COLO668 (cell line): ENCODE measurements at regions not wholly inside any gene's neighbourhood (a gene's known extent, or its start where the extent isn't known, plus 50 kb on each side); places are given as distances from the start of the nearest gene placed in this dataset.
A peak's percentile ranks its signal among the peaks of the same experiment; 100 is the strongest.
"Not testable (repeated sequence)": the region's sequence is repeated elsewhere in the genome, so short reads cannot be mapped to it uniquely, and the experiment has no call there.

Source experiments
- DNase-seq: peaks from one replicate; lab custom pipeline; 2025; ENCODE audit not compliant: unreplicated experiment; lab: John Stamatoyannopoulos, UW

DNA sequence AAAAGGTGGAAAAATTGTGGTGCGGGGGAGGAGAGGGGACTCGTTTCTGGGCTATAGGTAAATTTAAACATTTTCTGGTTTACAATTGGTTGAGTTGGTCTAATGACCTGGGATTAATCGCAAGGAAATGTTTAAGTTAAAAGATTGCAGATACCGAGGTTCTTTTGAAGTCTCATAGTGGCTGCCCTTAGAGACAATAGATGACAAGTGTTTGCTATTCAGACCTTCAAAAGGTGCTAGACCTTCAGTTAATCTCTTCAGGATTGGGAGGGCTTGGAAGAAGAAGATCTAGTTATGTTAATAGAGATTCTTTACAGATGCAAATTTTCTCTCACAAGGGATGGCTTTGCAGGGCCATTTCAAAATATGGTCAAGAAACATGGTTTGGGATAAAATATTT, 2286.1 kb upstream of the AGA start:
- DNase-seq, result no peak

DNA sequence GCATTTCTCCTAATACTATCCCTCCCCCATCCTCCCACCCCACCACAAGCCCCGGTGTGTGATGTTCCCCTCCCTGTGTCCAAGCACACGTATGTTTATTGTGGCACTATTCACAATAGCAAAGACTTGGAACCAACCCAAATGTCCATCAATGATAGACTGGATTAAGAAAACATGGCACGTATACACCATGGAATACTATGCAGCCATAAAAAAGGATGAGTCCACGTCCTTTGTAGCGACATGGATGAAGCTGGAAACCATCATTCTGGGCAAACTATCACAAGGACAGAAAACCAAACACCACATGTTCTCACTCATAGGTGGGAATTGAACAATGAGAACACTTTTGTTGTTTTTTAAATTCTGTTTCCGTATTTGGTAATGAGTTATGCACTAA, 2294.6 kb upstream of the AGA start:
- DNase-seq, result not testable (repeated sequence)

DNA sequence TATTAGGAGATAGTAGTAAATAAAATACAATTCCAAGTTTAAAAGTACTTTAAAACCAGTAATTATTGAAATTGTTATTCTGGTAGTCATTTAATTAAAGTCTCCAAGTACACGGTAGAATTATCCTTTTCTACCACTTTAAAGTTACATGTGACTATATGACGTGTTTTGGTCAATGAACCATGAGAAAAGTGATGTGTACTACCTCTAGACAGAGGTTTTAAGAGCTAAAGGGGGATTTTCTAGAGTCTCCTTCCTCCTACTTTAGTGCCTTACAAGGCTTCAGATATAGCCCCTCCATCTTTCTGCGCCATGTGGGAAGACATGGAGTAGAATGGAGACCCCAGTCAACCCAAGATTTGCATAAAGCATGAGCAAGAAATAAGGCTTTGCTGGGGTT, 2296.6 kb upstream of the AGA start:
- DNase-seq, result no peak

GRCh38 chr4:179747218-179747910, 2305.1 kb upstream of the AGA start:
- no peak for DNase-seq

- no peak for DNase-seq
Observed at GRCh38 chr4:179748837-179749236, 2306.6 kb upstream of the AGA start.

- no peak for DNase-seq
Observed at GRCh38 chr4:179750374-179750773, 2308.1 kb upstream of the AGA start.

- no peak for DNase-seq
Observed at GRCh38 chr4:179751669-179752068, 2309.4 kb upstream of the AGA start.

DNA sequence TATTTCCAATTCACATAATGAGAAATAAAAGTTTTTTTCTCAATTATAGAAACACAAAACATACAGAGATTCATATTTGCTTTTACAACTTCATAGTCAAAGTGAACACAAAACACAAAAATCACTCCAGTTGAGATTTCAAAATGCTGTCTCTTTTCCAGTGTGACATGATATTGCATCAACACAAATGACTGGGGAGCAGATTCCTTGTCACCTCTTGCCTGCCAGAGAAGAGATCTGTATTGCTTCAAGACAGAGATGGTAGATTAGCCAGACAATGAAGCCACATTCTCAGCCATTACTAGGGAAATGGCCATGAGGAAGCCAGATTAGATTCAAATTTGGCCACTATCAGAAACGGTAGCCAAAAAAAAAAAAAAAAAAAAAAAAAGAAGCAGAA, 2313.1 kb upstream of the AGA start:
- DNase-seq, result no peak

DNA sequence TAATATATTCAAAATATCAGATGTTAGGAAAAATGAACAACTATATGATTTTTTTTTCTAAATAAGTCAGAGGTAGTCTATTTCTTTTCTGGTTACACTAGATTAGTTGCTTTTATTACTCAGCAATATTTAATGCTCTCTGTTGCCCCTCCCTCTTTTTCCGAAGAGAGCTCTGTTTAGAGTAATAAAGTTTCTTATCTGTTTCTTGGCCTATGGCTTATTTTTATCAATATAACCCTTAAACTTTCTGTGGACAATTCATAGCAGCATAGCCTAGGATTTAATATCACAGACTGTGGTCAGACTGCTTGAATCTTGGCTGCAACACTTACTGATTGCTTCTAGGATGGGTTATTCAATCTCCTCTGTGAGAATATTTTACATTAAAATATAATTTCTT, 2315.4 kb upstream of the AGA start:
- DNase-seq, result no peak

GRCh38 chr4:179762840-179763239, 2320.6 kb upstream of the AGA start:
- DNase-seq, result no peak

DNA sequence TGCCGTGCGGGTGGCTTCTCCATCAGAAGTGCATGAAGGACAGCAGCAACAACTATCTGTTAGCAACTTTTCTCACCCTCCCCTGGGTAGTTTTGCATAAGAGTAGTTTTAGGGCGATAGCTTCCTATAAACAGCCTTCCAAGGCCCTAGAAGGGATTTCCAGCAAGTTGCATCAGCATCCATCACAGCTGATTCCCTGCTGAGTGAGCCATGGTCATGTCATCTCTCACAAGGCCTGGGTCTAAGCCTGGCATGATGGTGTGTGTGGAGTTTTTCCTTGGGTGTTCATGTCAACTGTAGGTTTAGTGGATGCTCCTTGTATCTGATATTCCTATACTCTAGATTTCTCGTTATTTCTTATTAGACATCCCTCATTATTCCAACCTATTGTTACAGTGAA, 2324.7 kb upstream of the AGA start:
- no peak for DNase-seq

DNA sequence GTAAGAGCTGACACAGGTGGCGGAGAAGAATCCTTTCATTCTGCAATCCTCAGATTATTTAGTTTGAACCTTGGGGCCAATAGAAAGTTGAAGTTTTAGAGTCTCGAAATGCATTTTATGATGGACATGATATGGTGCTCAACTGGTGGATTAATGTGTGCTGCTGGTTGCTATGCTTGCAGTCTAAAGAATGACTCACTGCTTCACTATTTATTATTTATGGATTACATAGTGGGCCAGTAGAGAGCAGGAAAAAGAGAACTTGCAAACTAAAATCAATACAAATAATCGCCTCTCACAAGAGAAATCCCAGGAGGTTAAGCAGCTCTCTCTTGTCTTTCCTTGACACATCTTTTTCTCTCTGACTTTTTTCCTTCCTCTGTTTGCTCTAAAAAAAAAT, 2326.8 kb upstream of the AGA start:
- no peak for DNase-seq

DNA sequence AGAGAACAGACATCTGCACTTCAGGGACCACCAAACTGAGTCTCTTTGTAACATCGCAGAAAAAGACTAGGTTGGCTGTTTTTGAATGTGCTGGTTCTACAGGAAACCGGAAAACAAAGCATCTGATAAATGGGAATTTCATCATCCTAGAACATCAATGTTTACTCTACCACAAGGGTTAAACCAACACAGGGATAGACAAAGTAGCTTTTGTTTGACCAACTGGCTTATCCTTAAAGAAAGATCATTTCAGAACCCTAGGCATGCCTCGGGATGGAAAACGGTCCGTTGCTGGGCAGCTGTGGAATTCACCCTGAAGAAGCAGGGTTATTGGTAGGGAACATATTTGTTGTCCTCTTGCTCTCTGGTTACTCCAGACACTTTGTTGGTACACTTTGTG, 2355.5 kb upstream of the AGA start:
- no peak for DNase-seq

- DNase-seq, result no peak
Observed at GRCh38 chr4:179803857-179804256, 2361.6 kb upstream of the AGA start.

DNA sequence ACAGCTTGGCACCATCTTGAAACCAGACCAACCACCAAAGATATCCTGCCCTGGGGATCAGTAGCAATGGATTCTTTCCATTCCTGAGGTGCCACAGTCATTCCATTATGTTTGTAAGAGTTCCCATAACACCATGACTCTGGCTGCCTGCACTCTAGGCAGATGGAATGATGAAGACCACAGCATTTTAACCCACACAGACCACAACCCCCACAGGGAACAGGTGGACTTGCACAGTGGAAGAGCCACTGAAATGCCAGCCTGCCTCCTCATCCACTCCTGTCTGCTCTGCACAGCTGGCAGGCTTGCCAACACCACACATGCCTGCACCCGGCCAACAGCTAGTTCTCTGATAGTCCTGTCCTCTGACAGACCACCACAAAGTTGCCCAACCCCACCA, 2362.2 kb upstream of the AGA start:
- no peak for DNase-seq

DNA sequence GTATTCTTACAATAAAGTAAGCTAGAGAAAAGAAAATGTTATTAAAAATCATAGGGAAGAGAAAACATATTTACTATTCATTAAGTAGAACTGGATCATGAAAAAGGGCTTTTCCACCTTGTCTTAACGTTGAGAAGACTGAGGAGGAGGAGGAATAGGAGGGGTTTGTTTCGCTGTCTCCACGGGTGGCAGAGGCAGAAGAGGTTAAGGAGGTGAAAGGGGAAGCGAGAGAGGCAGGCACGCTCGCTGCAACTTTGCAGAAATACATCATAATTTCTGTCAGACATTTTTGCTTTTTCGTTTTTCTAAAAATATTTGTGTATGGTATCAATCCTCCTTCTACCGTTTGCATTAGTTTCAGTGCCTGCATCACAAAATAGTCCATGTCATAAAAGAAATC, 2375.1 kb upstream of the AGA start:
- DNase-seq, result no peak

DNA sequence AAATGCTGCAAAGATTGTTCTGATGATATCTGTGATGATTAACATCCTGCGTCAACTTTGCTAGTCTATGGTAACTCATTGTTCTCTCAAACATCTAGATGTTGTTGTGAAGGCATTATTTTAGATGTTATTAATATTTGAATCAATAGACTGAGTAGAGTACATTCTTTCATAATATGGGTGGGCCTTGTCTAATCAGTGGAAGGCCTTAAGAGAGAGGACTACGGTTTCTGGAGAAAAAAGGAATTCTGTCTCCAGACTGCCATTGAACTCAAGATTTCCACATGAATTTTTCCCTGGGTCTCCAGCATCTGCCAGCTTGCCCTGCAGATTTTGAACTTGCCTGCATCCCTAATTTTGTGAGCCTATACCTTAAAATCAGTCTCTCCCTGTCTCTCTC, 2381.1 kb upstream of the AGA start:
- DNase-seq, result no peak

DNA sequence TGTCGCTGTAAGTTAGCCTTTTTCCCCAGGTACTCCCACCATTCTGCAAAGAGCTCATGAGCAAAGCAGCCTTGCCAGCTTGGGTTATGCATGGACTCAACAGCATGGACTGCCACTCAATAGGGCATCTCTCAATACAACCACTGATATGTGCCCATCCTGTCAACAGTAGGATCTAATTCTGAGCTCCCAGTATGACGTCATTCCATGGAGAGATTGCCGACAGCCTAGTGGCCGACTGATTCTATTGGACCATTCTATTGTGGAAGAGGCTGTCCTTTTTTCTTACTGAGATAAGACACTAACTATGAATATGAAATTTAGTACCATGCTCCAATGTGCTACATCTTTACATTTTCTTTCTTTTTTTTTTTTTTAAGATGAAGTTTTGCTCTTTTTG, 2389.0 kb upstream of the AGA start:
- DNase-seq, result no peak

DNA sequence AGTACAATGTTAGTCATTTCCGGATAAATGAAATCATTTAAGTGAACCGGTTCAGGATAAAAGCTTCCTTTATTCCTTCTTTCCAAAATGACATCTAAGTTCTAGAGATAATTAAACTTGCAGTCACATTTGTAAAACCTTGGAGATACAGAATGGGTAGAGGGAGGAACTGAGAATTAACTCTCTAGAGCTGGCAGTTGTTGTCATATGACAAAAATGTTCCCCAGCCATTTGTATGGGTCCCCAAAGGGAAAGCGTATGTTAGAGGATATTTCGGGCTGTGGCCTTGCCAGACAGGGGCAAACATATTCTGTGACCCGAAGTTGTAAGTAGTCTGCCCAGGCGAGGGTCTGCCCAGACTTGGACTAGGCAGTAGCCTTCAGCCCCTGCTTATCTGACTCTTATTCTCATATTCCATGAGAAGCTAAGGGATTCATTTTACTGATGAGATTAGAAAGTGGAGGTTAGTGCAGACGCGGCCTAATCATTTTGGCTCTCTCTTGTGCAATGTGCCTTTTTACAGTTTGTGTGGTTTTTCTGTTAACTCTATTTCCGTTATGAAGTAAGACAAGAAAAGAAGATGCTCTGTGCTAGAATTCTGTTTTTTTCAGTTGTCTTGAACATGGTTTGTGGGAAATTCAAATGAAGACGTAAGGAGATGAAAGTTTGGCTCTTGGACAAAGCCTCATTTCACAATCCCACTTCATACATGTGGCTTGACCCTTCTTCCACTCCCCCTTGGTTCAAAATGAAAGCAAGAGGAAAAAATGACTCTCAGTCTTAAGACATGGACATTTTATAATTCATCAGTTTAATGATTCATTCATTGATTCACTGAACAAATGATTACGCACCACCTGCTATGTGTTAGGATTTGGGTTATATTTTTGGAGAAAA, 2394.2 kb upstream of the AGA start:
- DNase-seq, result no peak

DNA sequence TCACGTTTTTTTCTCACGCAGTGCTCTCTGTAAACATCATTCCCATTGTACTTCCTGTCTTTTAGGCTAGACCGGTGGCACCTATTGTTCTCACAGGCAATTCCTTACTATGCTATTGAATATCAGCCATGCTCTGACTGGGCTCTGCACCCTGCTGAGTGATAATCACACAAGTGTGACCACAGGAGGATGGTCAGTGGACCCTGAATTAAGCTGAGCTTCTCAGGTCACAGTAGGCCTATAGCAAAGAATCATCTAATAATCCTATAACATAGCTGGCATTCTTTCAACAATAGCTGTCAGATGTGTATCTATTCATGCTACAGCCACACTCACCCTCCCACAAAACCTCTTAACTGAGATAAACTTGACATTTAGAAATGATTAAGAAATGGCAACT, 2399.8 kb upstream of the TENM3 start:
- DNase-seq, result peak; percentile 42

- DNase-seq, result no peak
Observed at GRCh38 chr4:179855469-179855868, 2387.7 kb upstream of the TENM3 start.

DNA sequence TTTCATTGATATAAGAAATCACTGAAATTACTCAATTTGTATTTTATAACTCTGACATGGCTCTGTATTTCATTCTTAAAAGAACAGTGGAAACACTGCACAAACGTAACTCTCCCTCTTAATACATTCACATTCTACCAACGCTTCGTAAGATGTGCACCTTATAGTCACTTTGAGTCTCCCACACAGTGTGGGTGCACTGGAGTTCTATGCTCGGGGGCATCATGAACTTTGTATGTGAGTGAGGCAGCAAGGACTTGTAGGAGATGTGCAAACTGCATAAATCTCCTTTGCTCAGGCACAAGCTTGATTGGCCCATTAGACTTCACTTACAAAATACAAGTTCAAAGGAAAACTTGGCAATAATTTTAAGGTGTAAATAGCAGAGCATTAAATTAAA, 2385.0 kb upstream of the TENM3 start:
- no peak for DNase-seq
